Activated CD4-positive, alpha-beta T cell treated with anti-CD3 and anti-CD28 coated beads, Interleukin-2, amount 50 U/mL, for 1 hour (primary cell): ENCODE measurements at regions not wholly inside any gene's neighbourhood (a gene's known extent, or its start where the extent isn't known, plus 50 kb on each side); places are given as distances from the start of the nearest gene placed in this dataset.

Source experiments
- DNase-seq: peaks from one replicate; pipeline ENCODE4 v3.0.0-alpha.2; 2020

DNA sequence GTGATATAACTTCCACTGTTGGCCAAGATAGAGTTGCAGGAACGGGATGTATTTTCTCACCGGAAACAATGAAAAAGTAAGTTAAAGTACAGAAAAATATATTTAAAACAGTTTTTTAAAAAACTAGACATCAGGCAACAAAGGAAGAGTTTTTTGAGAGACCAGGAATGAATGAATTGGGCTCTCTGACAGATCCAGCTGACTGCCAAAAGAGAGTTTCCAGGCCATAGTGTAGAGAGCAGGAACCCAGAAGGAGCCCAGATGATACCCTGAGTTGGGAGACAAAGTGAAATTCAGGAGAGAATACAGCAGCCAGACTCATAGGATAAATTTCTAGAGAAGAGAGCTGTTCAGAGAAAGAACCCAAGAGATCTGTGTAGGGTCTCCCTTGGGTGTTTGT lies 362.6 kb upstream of the SMIM21 start:
- DNase-seq, result no peak

DNA sequence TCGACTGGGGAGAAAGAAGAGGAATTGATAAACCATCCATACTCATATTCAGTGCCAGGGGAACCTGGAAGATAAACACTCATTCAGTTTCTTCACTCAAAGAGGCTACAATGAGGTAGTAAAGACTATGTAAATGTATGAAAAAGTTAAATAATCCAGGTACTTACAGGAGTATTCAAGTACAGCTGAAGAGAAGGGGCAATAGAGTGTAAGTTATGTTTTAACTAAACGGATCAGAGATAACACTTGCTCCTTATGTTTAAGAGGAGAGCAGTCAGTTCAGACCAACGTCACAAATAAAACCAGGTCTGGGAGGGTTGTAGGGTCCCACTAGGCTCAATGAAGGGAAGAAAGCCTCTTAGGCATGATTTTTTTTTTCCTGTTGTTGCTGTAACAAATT lies 358.3 kb upstream of the SMIM21 start:
- DNase-seq, result no peak

DNA sequence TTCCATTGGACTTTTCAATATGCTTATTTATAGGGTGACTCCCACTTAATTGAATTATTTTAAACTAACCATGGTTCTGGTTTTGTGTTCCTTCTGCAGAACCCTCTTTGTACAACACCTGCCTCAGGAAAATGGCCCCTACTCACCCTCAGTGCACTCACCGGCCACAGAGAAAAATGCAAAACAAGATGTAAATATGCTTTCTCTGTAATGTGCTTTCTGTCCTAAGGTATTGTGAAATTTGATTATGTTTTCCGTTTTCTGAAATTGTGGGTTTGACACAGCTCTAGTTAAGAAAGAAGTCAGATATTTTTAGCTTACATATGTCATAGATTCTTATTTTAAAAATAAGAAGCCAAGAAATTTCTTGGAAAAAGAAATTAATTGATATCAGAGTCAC lies 357.7 kb upstream of the SMIM21 start:
- no peak for DNase-seq

DNA sequence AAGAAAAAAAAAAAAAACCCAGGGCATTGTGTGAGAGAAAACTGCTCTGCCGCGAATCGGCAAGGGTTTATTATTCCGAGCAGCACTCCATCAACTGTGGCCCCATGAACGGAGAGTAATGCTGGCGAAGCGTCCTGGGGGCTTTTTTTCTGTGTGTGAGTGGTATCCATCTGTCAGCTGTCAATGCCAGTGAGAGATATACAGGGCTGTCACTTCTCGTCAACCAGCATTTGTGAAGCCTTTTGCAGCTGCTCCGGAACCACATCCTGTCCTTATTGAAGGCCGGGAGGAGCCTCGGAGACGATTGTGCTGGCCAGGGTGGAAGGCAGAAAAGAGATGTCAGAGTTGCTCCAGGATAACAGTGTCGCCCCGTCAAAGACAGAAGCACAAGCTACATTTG lies 356.9 kb upstream of the SMIM21 start:
- no peak for DNase-seq

DNA sequence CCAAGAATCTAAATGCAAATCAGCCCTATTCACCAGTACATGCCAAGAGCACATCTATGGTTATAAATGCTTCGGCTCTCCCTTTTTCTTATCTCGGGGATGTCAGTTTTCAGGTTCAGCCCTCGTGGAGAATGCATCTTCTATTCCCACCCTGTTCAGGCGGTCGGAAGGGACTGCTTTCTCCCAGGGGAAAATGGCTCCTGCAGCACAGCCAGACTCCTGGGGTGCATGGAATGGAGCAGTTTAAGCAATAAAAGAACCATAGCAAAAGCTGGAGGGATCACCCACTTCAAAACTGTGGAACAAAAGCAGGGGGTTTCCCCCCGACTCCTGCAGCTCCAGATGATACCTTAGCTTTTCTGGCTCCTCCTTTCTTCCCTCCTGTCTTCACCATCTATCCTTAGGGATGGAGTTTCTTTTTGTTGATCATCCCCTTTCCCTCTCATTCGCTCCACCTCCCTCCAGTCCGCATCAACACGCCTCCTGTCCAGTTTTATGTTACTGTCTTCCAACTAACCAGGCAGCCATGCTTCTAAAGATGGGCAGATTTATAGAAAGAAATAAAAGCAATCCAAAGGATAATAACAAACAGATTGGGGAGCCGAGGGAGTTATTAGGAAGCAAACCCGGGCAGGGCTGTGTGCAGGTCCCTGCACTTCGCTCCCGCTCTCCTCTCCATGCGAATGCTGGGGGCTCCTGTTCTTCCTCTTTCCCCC lies 356.2 kb upstream of the SMIM21 start:
- no peak for DNase-seq

DNA sequence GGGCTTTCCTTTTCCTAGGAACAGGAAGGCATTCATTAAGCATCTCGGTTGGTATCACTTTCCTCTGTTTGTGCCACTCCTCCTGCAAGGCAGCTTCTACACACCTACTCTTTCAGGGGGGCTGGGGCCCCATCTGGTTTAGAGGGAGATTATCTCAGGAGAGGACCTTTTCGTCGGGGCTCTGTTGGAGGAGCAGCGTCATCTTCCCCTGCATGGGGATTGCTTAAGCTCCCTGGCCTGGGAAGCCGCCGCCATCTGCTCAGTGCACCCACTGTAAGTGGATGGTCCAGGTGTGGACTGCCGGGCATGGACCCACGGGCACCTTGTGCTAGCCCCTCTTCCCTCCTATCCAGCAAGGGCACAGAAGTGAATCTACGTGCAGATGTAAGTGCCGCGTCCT lies 355.3 kb upstream of the SMIM21 start:
- no peak for DNase-seq

DNA sequence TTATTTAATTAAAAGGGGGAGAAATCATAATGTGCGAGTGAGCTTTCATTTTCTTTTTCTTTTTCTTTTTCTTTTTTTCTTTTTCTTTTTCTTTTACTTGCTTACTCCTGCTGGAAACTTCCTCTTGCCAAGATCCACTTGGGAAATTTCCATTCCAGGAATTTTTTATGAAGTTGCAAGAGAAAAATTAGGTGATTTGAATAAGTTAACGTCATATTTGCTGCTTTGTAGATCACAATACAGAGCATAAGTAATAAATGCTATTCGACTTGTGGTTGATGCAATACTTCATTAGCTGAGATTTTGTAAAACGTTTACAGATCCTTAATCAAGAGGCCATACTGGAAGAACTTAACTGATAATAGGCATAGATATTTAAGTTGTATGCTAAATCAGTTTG lies 354.7 kb upstream of the SMIM21 start:
- DNase-seq, result no peak

DNA sequence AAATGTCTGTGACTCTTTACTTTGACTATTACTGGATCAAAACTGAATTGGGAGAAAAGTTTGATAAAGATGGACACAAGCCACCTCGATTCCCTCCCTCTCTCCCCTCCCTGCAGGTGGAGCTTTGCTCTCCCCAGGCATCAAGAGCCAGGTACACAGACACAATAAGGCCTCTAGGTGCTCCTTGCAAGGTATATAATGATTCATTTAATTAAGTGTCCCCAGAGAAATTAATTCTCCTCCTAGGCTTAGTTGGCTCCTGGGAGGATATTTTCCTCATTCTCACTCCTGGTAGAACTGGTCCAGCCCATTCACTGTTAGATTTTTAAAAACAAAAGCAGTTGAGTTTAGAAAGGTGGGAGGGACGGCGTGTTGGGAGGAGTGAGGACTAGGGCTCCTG lies 352.4 kb upstream of the SMIM21 start:
- DNase-seq, result no peak

DNA sequence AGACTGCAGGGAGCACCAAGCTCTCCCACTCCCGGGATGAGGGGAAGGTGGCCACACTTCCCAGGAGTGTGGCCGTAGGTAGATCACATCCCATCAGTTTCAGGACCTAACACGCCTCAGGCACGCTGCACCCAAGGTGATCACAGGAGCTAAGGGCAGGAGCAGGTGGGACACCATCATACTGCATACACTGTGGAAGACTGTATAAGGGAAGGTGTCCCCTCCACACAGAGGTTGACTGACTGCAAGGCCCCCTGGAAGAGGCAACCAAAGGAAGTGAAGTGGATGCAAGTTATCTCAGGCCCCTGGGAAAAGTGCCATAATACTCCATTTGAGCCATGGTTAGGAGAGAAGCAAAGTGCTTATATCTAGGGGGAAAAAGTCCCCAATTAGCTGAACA lies 351.9 kb upstream of the SMIM21 start:
- no peak for DNase-seq

DNA sequence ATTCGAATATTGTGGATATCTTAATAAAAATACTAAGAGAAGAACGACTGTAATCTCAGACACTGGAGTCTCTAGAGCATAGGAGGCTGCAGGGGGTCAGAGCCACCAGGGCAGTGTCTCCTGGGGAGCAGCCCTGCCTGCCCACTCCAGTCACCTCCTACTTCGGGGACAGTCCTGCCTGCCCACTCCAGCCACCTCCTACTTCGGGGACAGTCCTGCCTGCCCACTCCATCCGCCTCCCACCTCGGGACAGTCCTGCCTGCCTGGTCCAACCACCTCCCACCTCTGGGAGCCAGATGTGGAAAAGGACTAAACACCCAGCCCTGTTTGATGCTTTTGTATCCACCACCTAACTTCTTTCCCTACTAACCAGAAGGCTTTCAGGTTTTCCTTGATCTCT lies 350.1 kb upstream of the SMIM21 start:
- DNase-seq, result no peak

DNA sequence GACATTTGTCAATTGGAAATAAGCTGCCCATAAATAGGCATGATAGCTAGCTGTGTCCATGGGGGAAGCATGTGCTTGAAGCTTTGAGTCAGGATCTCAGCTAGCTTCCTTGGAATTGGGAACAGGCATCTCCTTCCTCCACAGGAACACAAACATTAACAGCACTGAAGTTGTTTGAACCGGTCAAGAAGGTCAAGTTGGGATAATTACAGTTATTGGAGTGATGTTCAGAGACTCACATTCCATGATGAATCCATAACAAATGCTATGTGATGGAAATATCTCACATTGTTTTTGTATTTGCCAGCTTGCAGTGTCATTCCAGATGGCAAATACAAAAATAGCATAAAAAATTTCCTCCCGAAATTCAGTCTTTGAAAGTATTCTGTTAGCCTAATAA lies 347.6 kb upstream of the SMIM21 start:
- DNase-seq, result no peak

DNA sequence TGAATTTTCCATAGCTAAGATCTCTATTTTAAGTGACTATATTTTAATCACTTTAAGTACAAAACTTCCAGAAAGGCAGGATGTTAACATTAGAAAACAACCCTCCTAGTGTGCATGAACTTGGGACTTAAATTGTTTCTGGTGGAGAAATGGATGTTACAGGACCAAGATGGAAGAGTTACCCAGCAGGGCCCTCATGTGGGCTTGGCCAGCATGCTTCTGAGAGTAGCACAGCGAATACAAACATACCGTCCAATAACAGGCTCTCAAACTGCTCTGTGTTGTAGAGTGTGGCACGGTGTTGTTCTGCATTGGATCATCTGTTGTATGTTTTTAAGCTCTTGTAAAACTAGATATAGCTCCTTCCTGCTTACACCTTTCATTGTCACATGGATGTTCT lies 346.1 kb upstream of the SMIM21 start:
- DNase-seq, result no peak

DNA sequence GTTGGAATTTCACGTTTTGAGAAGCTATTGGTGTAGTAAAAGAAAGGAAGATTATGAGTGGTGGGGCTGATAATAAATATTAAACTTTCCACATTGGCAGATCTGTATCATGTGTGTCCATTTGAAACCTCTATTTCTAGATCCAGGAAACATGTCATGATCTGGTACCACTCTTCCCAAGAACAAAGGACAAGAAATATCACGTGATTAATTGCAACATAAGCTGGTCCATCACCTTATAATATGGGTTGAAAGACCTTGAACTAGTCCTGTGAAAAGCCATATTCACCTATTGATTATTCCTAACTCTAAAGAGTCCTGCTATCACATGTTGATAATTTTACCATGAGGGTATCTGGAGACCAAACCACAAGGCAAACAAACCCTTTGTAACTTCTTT lies 335.3 kb upstream of the SMIM21 start:
- DNase-seq, result no peak

DNA sequence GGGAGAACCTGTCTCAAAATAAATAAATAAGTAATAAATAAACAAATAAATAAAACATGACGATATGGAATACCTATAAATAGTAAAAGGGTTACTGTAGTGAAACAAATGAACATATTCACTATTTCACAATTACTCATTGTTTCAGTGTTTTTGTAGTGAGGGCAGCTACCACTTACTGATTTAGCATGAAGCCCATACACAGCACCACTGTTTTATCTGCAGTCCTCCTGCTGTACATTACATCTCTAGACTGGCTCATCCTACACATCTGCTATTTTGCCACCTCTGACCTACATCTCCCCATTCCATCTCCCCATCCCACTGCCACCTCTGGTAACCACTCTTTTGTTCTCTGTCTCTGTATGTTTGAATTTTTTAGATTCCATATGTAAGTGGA lies 332.7 kb upstream of the SMIM21 start:
- DNase-seq, result no peak

DNA sequence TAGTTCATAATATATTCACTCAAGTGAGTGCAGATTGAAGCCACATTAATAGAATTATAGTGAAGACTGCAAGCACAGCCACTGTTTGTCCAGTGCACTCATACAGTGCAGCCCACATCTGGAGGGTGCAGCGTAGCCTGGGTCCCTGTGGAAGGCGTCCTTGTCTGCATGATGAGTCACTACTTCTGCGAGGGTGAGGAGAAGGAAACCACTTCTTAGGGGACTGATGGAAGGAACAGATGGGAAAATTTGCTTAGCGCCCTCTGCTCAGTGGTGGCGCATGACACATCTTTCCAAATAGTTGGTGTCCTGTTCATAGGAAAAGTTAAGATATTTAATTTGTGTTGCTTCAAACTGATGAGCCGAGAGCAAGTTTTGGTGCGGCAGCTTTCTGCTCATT lies 330.4 kb upstream of the SMIM21 start:
- no peak for DNase-seq

DNA sequence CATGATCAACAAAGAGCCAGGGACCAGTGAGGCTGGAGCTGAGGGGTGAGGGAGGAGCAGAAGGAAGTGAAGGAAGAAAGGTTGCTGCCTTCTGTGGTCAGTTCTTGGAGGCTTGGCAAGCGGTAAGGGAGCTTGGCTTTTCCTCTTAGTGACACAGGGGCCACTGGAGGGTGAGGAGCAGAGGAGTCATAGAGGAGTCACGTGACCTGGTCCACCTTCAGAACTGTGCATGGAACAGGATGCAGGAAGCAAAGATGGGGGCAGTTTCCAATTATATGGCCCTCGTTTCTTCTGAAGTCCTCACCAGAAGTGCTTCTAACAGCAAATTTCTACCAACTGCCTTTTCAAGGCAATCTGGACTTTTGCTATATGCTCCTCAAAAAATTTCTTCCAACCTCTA lies 326.9 kb upstream of the SMIM21 start:
- DNase-seq, result no peak

DNA sequence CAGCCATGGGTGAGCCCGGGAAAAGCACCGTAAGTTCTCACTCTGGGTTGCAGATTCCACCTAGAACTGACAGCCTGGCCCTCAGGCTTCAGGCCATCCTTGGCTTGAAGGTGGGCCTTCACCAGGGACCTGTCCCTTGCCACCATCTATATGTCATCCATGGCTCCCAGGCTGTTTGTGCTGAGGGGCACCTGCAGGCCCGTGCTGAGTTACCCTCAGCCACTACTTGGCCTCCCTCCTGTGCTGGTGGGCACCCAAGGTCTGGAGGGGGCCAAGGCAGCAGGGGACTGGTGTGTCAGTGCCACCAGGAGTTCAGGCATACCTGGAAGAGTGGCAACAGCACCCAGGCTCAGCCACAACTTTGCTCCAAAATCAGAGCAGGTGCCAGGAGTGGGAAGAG lies 326.2 kb upstream of the SMIM21 start:
- no peak for DNase-seq

DNA sequence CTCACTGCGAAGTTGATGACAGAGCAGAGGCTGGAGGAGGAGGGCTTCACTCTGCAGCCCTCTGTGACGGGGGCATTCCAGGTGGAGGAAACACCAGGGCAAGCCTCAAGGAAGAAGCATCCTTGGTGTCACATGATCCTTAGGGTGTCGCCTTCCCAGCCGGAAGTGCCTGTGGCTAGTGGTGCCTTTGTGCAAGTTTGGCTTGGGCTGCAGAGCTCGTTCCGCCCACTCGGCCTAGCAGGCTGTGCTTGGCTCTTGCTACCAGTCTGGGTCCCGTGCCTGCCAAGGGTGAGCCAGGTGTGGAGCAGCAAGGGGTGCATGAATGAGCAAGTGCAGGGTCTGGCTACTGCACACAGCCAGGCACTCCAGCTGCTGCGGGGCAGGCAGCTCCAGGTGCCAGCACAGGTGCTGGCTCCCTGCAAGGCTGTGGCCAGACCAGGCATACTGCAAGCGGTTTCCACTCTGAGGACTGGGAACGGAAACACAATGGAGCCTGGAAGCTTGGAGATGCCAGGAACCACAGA lies 325.3 kb upstream of the SMIM21 start:
- DNase-seq, result no peak

DNA sequence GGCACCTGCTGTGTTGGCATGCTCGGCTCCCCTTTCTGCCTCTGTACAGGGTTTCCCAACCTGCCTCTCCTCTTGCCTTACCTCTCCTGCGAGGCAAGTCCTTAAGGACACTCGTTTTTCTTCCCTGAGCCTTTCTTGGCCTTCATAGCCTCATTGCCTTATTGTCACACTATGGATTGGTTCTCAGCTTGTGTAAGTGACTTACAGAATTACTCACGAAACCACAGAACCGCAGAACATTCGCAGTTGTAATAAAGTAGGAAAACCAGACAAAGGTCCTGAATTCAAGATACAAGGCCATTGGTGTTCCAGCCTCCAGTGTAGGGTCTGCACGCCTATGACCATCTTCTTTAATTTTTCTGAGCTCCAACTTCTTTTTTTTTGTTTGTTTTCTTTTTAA lies 317.6 kb upstream of the SMIM21 start:
- no peak for DNase-seq

DNA sequence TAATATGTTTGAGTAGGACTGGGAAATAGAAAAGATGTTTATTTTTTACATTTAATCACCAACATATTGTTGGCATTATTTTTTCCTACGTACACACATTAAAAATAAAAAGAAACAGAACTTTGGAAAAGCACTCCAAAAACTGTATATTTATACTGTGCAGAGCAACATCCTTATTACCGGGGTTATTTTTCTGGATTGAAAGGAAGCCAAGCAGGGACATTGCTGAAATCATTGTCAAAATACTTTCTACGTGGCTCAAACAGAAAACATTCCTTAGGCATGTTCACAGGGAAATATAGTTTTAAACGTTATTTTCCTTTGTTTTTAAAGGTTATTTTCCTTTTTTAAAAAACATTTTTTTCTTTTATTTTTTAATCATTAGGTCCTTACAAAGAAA lies 315.0 kb upstream of the SMIM21 start:
- no peak for DNase-seq

DNA sequence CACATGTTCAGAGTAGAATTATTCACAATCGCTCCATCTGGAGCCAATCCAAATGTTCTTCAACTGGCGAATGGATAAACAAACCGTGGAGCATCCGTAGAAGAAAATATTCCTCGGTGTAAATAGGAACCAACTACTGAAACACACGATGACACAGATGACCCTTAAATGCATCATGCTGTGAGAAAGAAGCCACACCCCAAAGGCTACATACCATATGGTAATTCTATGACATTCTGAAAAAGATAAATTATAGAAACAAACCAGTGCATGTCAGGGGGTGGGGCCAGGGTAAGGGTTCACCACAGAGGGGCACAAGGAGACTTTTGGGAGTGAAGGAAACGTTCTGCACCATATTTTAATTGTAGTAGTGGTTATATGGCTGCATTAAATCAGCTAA lies 312.2 kb upstream of the SMIM21 start:
- no peak for DNase-seq

DNA sequence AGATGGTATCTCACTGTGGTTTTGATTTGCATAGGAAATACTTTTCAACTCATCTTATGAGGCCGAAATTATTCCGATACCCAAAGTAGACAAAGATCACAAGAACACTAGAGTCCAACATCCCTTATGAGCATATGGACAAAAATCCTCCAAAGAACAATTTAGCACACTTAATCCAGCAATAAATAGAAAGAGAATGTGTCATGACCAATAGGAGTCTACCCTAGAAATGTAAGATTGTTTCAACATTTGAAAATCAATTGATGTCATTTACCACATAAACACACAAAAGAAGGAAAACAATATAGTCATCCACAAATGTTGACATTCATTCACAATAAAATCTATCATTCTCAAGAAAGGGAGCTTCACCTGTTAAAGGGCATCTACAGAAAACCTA lies 307.8 kb upstream of the SMIM21 start:
- no peak for DNase-seq

DNA sequence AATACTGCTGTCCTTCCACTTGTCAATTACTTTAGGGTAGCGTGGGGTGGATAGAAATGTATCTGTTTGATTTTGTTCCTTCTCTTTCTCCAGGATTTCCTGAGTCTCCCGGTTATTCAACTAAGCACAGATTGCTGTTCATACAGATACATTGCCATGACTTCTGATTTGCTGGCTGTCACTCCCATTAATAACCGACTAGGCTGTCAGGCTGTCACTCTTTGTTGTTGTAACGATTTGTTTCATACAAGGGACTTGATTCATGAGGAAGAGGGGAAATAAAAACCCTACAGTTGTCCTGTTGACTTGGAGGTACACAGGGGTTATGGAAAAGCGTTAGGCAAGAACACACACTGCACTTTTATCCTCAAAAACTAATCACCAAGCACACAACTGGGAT lies 302.7 kb upstream of the SMIM21 start:
- no peak for DNase-seq

DNA sequence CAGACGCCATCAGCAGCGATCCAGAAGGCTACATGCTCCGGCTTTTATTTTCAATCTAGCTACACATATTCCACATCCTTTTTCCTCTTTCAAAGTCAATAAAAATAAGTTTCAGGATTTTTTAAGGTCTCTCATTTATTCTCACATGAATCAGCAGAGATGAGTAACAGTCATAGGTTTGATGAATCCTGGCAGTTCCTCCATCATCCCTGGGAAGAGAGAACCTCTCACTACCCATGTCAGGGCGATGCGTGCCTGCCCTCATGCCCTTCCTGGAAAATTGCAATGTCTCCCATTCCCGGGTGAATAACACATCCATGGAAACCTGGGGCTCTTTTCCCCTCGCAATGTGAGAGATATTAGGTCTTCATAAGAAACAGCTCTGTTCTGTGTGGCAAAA lies 301.1 kb upstream of the SMIM21 start:
- no peak for DNase-seq

DNA sequence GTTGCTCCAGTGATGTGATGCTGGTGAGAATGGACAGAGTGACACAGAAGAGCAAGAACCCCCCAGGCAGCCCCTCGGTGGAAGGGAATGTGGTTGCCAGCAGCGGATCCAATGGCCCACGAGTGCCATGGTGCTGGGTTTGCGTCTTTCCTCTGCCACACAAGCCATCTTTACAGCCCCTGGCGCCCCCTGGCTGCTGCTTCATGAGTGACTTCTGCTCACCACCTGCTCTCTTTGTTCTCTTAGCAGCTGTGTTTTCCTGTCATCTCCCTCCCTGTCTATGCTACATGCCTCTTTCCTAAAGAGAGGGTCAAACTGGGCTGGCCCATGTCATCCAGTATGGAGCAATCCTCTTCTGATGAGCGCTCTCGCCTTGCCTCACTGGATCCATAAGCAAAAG lies 300.0 kb upstream of the SMIM21 start:
- peak; percentile 6 for DNase-seq
